ENCODE measurements at regions not wholly inside any gene's neighbourhood (a gene's known extent, or its start where the extent isn't known, plus 50 kb on each side); places are given as distances from the start of the nearest gene placed in this dataset.

GRCh38 chrX:10099411-10099810 lies 57.4 kb upstream of the CLCN4 start (continued):
- TF ChIP-seq ZNF462 (CRISPR knock-in tag; IDR thresholded peaks at IDR 0.05) (no peak), REST (IDR thresholded peaks at IDR 0.05; ENCODE audit: unreplicated experiment) (no peak), NANOG (IDR thresholded peaks at IDR 0.05; ENCODE audit: borderline replicate concordance) (no peak), ETS1 (IDR thresholded peaks at IDR 0.05) (no peak), ZNF114 (CRISPR knock-in tag; IDR thresholded peaks at IDR 0.05) (no peak)

Data from GM23338 (cell line).